H7 (cell line): ENCODE measurements at regions not wholly inside any gene's neighbourhood (a gene's known extent, or its start where the extent isn't known, plus 50 kb on each side); places are given as distances from the start of the nearest gene placed in this dataset.

ENCODE experiments used
- DNase-seq: peaks from one replicate; pipeline ENCODE4 v3.0.0; 2012
- H3K27me3 ChIP-seq: 2 replicates; pipeline ENCODE4 v1.6.0; 2011; ENCODE audit warnings: mild to moderate bottlenecking, low read length; ENCODE audit not compliant: control insufficient read depth, insufficient read depth
- H3K36me3 ChIP-seq: replicated peaks from 2 replicates; pipeline ENCODE4 v1.5.1; 2011; ENCODE audit warnings: low read length; ENCODE audit not compliant: control insufficient read depth, insufficient read depth
- H3K4me3 ChIP-seq: 2 replicates; pipeline ENCODE4 v1.5.1; 2011; ENCODE audit warnings: low read depth, mild to moderate bottlenecking, control low read depth, low read length, moderate library complexity; ENCODE audit not compliant: insufficient read depth

DNA sequence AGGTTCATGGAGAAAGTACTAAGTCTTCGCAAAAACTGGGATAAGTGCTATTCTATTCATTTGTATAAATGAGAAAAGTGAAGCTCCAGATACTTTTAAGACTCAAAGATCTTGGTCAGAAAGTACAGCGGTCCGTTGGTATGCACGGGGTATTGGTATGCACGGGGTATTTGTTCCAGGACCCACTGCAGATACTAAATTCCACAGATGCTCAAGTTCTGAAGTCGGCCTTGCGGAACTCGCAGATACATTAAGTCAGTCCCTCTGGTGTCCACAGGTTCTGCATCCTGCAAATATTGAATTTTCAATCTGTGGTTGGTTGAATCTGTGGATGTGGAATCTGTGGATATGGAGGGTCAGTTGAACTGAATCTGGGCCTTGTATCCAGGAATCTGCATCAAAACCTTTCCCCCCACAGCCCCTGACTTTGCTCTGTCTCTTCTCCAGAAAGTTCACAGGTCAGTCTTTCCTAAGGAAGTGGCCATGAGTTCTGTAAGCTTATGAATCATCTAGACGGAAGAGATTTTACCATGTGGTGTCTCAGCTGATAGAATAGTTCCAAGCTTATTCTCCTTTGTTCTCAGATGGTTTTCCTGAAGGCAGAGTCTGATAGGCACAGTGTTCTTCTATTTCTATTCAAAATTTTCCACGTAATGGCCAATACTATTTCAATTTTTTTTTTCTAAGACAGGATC lies 274.7 kb downstream of the NEDD1 start:
- DNase-seq, result no peak
- Histone ChIP-seq H3K4me3 (no peak overlapping the region), H3K27me3 (no peaks in the 10 kb centered on the region), H3K36me3 (no peaks in the 10 kb centered on the region)

DNA sequence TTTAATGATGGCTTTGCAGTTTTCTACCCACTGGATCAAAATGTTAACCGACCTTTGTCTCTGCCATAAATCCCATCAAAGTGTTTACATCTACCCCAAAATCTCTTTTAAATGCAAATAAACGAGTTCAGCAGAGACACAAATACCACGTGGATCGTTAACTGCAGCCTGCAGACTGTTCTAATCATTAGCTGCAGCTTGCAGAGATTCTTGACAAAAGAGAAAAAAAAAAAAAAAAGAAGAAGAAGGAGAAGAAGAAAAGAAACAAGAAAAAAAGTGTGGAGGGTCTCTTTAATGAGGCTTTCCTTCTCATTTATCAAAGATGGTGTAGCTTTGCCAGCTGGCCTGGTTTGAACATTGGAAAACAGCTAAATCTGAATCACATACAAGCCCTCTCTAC lies 275.7 kb downstream of the NEDD1 start:
- H3K36me3 ChIP-seq, result no peaks in the 10 kb centered on the region
- no peaks in the 10 kb centered on the region for H3K27me3 ChIP-seq
- no peak for DNase-seq
- H3K4me3 ChIP-seq, result no peak overlapping the region

DNA sequence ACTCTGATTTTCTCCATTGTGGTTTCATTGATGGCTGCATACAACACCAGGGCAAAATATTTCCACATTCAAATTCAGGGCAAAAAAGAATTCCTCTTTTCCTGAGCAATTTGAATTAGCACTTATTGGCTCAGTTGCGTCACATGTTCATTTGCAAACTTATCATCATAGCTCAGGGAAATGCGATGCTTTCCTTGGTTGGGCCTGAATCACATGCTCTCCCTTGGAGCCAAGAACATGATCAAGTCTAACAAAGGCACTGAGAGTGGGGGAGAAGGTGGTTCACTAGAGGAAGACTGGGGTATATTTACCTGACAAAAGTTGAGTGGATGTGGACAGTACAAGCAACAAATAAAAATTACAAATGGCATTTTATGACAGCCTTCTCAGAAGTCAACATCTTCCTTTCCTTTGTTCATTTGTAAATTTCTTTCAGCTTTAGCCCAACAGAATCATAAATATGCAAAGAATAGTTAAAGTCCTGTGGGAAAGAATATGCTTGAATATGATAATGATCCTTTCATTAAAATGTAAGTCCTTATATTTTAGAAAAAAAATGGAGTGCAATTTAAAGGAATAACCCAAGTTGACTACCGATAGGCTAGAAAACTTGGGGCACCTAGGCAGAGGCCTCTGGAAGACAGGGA lies 277.2 kb downstream of the NEDD1 start:
- DNase-seq, result no peak

DNA sequence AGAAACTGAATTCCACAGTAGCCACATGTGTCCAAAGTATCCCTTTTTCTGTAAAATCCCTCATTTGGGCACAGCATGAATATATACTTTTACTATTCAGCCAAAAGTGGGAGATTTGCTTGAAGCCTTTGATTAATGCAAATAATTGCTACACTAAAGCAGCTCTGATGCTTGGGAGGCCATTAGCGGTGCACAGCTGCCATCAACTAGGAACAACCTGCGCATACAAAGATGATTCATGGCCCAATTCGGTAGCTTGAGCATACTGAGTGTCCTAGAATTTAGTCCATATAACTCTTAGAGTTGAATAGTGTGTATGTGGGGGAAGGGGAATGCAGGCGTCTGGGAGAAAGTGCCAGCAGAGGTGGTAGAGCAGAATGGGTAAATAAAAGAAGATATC lies 277.0 kb upstream of the RMST start:
- Histone ChIP-seq H3K36me3 (no peaks in the 10 kb centered on the region), H3K4me3 (no peak overlapping the region), H3K27me3 (no peaks in the 10 kb centered on the region)
- DNase-seq, result no peak

More for the DNA sequence above, 277.2 kb downstream of the NEDD1 start:
- H3K36me3 ChIP-seq, result no peaks in the 10 kb centered on the region
- no peak overlapping the region for H3K4me3 ChIP-seq
- H3K27me3 ChIP-seq, result no peaks in the 10 kb centered on the region

DNA sequence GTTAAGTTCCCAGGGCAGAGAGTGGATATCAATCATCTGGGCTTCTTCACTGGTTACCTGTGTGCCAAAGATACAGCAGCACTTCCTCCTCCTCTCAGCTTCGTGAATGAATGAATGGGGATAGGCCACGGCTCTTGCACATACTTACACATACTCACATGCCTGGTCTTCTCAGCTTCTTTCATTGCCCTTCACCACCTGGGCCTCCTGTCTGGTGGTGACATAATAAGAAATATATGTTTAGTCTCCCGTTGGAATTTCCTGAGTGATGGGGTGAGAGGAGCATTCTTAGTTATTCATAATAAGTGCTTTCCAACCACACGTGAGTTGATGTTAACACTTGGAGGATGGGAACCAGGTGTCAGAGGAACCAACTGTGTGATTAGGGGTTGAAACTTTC lies 268.1 kb upstream of the RMST start:
- Histone ChIP-seq H3K27me3 (no peaks in the 10 kb centered on the region), H3K36me3 (no peaks in the 10 kb centered on the region), H3K4me3 (no peak overlapping the region)
- no peak for DNase-seq

DNA sequence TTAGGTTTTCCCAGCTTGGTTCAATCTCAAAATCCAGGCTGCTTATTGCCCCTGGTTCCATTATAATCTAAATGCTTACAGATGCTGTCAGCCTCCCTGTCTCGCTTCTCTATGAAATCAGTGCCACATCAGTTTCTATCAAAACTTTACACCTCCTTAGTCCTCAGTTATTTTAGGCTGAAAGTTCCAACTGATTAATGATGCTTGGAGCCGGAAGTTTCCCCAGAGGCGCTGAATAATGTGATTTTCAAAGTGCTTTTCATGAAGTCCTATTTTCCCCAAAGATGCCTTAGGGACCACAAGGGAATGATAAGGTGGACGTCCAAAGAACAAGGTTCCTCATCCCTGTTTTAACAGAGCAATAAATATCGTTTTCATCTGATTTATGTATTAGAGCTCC lies 262.4 kb upstream of the RMST start:
- no peak for DNase-seq
- Histone ChIP-seq H3K27me3 (no peaks in the 10 kb centered on the region), H3K36me3 (no peaks in the 10 kb centered on the region), H3K4me3 (no peak overlapping the region)

DNA sequence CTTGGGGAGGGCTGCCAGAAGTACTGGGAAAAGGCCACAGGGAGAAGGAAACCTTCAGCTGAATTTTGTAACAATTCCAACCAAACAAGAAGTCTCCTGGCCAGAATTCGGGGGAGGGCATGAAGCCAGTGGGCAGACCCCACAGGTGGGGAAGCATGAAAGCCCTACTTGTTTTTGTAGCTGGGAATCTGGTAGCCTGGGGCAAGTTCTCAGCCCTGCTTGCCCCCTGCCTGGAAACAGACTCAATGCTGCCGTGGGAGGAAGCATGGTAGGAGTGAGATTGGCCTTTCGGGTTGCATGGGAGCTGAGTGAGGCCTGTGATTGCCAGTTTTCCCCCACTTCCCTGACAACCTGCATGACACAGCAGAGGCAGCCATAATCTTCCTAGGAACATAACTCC lies 259.2 kb upstream of the RMST start:
- no peak for DNase-seq
- no peaks in the 10 kb centered on the region for H3K36me3 ChIP-seq
- no peaks in the 10 kb centered on the region for H3K27me3 ChIP-seq
- H3K4me3 ChIP-seq, result no peak overlapping the region

DNA sequence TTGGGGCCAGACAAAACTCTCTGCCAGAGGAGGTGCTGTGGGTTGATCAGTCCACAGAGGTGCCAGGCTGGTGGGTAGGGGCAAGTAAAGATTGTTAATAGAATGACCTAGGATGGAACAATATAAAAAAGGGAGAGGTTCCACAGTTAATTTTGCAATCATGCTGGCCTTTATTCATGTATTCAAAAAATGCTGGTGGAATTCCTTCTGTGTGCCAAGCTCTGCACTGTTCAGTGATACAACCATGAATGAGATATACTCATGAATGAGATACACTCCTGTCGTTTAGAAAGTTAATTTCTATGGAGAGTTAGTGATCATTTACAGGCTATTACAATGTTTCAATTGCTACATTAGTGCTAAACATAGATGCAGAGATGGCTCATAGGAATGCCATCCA lies 252.6 kb upstream of the RMST start:
- no peak overlapping the region for H3K4me3 ChIP-seq
- no peaks in the 10 kb centered on the region for H3K36me3 ChIP-seq
- no peaks in the 10 kb centered on the region for H3K27me3 ChIP-seq
- DNase-seq, result no peak

DNA sequence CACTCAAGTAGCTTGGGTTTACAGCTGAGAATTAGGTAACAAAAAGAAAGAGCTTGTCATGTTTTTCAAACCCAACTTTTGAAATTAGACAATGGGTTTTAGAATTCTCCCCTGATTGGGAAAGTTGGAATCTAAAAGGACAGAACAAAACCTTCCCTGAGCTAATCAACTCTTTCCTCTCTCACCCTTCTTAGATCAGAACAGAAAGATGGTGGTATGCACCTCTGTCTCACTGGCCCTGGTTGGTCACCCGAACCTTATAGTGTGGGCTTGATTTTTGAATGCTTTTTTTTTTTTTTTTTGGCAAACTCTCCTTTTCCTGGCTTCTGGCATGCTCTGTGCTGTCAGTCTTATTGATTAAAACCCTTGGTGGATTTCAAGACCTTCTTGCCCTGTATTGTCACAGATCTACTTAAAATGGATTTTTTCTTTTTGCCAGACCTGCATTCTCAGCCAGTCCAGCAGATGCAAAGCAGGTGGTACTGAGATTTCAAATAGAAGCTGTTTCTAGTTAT lies 251.1 kb upstream of the RMST start:
- Histone ChIP-seq H3K27me3 (no peaks in the 10 kb centered on the region), H3K36me3 (no peaks in the 10 kb centered on the region), H3K4me3 (no peak overlapping the region)
- no peak for DNase-seq

DNA sequence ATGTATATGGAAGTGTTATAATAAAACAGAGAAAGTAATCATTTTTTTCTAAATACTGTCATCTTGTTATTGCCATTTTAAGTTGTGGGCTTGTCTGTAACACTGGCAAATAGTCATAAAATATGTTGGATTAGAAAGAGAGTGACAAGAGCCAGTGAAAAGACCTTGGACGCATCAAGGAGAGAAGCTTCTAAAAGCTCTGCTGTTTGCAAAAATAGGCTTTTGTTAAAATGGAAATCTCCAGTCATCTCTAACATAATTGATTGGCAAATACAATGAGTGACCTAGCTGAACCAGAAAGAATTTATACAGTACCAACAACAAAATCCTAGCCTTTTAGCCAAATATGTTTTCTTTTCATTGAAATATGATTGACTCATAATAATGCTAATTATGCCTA lies 245.8 kb upstream of the RMST start:
- Histone ChIP-seq H3K4me3 (no peak overlapping the region), H3K27me3 (no peaks in the 10 kb centered on the region), H3K36me3 (no peaks in the 10 kb centered on the region)
- no peak for DNase-seq

DNA sequence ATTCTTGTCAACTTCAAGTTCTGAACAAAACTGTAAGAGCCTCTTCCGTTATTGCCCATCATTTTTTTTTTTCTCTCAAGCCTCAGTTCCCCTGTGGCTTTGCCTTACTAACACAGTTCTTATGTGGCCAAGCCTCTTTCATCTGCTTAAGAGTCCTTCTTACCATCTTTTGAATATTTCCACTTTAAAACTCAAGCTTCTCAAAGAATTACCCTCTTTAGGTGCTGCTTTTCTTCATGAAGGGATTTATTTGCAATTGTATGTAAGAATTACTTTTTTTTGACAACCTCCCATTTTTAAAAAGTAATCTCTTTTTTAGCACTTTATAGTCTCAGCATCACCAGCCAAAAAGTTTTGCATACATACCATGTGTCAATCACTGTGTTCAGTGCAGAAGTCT lies 240.2 kb upstream of the RMST start:
- Histone ChIP-seq H3K4me3 (no peak overlapping the region), H3K27me3 (no peaks in the 10 kb centered on the region), H3K36me3 (no peaks in the 10 kb centered on the region)
- DNase-seq, result no peak

DNA sequence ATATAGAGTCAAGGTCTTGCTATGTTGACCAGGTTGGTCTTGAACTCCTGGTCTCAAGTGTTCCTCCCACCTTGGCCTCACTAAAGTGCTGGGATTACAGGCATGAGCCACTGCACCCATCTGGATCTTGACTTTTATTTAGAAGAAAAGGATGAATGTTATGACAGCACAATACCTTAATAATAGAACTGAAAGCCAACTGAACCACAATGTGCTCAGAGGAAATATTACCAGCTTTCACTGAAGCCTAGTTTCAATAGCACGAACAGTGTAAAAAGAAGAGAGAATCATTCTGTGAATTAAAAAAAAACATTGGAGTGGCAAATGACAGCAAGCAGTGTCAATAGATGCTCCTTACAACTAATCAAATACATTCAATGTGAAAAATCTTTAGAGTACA lies 239.2 kb upstream of the RMST start:
- no peaks in the 10 kb centered on the region for H3K27me3 ChIP-seq
- no peak for DNase-seq
- H3K36me3 ChIP-seq, result no peaks in the 10 kb centered on the region
- no peak overlapping the region for H3K4me3 ChIP-seq

DNA sequence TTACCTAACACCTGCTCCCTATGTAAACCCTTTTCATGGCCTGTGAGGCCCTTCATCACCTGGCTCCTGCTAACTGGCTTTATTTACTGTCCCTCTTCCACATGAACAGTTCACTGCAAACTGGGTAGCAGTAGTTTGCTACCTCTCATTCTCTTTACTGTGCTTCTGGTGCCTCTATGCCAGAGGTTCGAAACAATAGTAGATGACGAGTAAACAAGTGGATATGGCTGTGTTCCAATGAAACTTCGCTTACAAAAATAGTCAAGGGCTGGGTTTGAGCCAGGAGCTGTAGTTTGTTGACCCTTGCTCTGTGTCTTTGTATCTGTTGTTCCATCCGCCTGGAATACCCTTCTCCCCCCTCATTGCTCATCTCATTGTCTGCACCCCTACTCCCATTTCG lies 233.6 kb upstream of the RMST start:
- H3K36me3 ChIP-seq, result no peaks in the 10 kb centered on the region
- H3K4me3 ChIP-seq, result no peak overlapping the region
- no peak for DNase-seq
- no peaks in the 10 kb centered on the region for H3K27me3 ChIP-seq

DNA sequence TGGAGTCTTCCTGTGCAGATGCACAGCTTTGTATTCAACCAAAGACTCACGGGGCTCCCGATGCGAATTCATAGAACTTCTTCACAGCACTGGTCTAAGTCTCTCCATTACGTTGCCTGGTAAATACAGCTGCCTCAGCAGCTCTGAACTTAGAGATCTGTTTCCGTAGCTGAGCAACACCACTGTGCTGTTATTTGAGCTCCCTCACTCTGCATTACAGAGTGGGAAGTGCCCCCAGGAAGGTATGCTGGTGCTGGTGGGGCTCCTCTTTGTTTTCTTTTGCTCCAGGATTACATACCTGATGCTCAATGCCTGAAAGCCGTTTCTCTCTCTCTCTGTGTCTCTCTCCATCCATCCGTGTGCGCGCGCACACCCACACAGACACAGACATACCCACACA lies 227.5 kb upstream of the RMST start:
- no peaks in the 10 kb centered on the region for H3K36me3 ChIP-seq
- H3K27me3 ChIP-seq, result no peaks in the 10 kb centered on the region
- DNase-seq, result peak; percentile 45
- H3K4me3 ChIP-seq, result no peak overlapping the region

DNA sequence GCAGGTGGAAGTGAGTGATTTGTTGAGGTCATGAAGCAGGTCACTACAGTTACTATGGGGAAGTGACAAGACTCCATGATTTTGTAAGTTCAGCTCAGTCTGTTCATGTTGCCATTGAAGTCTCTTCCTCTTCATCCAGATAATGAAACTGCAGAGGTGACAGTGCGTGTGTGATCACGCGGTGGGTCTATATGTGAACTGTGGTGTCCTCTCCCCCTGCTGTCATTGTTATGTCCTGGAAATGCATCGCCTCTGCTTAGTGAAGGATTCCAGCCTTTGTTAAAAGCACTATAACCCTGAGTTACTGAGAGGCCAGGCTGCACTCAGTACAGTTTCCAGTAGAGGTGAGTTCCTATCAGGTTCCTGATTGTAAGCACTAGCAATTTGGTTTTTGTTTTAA lies 216.2 kb upstream of the RMST start:
- Histone ChIP-seq H3K36me3 (no peaks in the 10 kb centered on the region), H3K4me3 (no peak overlapping the region)

More for the DNA sequence above, 216.2 kb upstream of the RMST start:
- no peak for DNase-seq
- no peaks in the 10 kb centered on the region for H3K27me3 ChIP-seq
